B cell (primary cell): ENCODE measurements at regions not wholly inside any gene's neighbourhood (a gene's known extent, or its start where the extent isn't known, plus 50 kb on each side); places are given as distances from the start of the nearest gene placed in this dataset.

Experiments
- ATAC-seq: fragments of 200-7000 bp; cut with Tn5 transposase; one replicate; pipeline ENCODE4 v1.10.0; 2021; ENCODE audit warnings: low read depth, mild to moderate bottlenecking, moderate number of reproducible peaks, moderate library complexity
- CTCF ChIA-PET: fragments of 350-600 bp; sonication (Branson Sonifier 250); formaldehyde crosslinking; loops from one replicate; lab custom pipeline; 2021; ENCODE audit warnings: antibody characterized with exemption, inconsistent platforms; lab: Charles Lee
- POLR2A ChIA-PET: fragments of 350-600 bp; sonication (Branson Sonifier 250); formaldehyde crosslinking; loops from one replicate; lab custom pipeline; 2021; ENCODE audit warnings: antibody characterized with exemption; lab: Charles Lee
- DNase-seq: peaks from one replicate; pipeline ENCODE4 v3.0.0; 2013
- H2AFZ ChIP-seq: 2 replicates; pipeline ENCODE4 v1.6.1; 2012; ENCODE audit warnings: mild to moderate bottlenecking, low read depth, low read length; ENCODE audit not compliant: insufficient read depth, poor library complexity, severe bottlenecking
- H3K27ac ChIP-seq, 2 donors: 1 replicate in 1 of 2; 2 replicates in 1 of 2; pipeline ENCODE4 v1.5.1; 2012 to 2013; ENCODE audit warnings: low read length in 2 of 2, mild to moderate bottlenecking in 2 of 2, moderate library complexity in 1 of 2
- H3K27me3 ChIP-seq, 4 experiments: fragments of 200-600 bp in 1 of 4; sonication (generic) in 1 of 4; replicated peaks in 1 of 4; 1 replicate in 2 of 4; 2 replicates in 2 of 4; pipeline versions ENCODE4 v1.6.1 to v1.7.0; 2013 to 2016; ENCODE audit warnings: low read length in 3 of 4, mild to moderate bottlenecking in 2 of 4, mixed read lengths in 1 of 4, moderate library complexity in 1 of 4; ENCODE audit not compliant: insufficient read depth in 4 of 4, control insufficient read depth in 3 of 4; ENCODE audit errors: control extremely low read depth in 1 of 4
- H3K36me3 ChIP-seq, 2 experiments: replicated peaks in 1 of 2; 1 replicate in 1 of 2; 2 replicates in 1 of 2; pipeline versions ENCODE4 v1.6.1 to v1.7.1; 2013; ENCODE audit warnings: low read length in 1 of 2; ENCODE audit not compliant: insufficient read depth in 2 of 2, control insufficient read depth in 1 of 2; ENCODE audit errors: control extremely low read depth in 1 of 2, extremely low read depth in 1 of 2
- H3K4me1 ChIP-seq, 2 donors: fragments of 200-600 bp in 1 of 2; sonication (generic) in 1 of 2; 1 replicate in 1 of 2; 2 replicates in 1 of 2; pipeline versions ENCODE4 v1.5.1 to v1.6.1; 2013 to 2017; ENCODE audit warnings: low read length in 2 of 2; ENCODE audit not compliant: control insufficient read depth in 2 of 2, insufficient read depth in 2 of 2
- H3K4me2 ChIP-seq: replicated peaks from 2 replicates; pipeline ENCODE3; 2012; ENCODE audit warnings: mild to moderate bottlenecking, low read depth, low read length; ENCODE audit not compliant: poor library complexity, severe bottlenecking
- H3K4me3 ChIP-seq, 5 experiments: fragments of 200-600 bp in 1 of 5; sonication (generic) in 1 of 5; 1 replicate in 3 of 5; 2 replicates in 2 of 5; pipeline versions ENCODE4 v1.5.1 to v1.7.0; 2011 to 2016; ENCODE audit warnings: low read length in 4 of 5, mild to moderate bottlenecking in 4 of 5, low read depth in 2 of 5, control low read depth in 1 of 5, moderate library complexity in 1 of 5; ENCODE audit not compliant: insufficient read depth in 1 of 5; ENCODE audit errors: control extremely low read depth in 1 of 5, extremely low read depth in 1 of 5
- H3K79me2 ChIP-seq: fragments of 200-600 bp; sonication (generic); one replicate; pipeline ENCODE4 v1.6.0; 2016; ENCODE audit warnings: low read length; ENCODE audit not compliant: control insufficient read depth, insufficient read depth
- H3K9ac ChIP-seq: fragments of 200-600 bp; sonication (generic); 2 replicates; pipeline ENCODE4 v1.6.1; 2017; ENCODE audit warnings: mild to moderate bottlenecking, low read length, moderate library complexity
- H3K9me3 ChIP-seq, 3 donors: one replicate each; pipeline versions ENCODE4 v1.6.1 to v1.7.1; 2013; ENCODE audit warnings: low read length in 2 of 3; ENCODE audit not compliant: control insufficient read depth in 2 of 3, insufficient read depth in 1 of 3; ENCODE audit errors: control extremely low read depth in 1 of 3
- H4K20me1 ChIP-seq: 2 replicates; pipeline ENCODE4 v1.6.0; 2012; ENCODE audit warnings: mild to moderate bottlenecking, low read length; ENCODE audit not compliant: insufficient read depth, control insufficient read depth, poor library complexity, severe bottlenecking
- H3K27ac Mint-ChIP-seq: one replicate; pipeline ENCODE4 v1.8.0; 2021; ENCODE audit warnings: mixed read lengths
- H3K27me3 Mint-ChIP-seq: one replicate; pipeline ENCODE4 v1.8.0; 2021; ENCODE audit warnings: mixed read lengths
- H3K4me1 Mint-ChIP-seq: one replicate; pipeline ENCODE4 v1.8.0; 2021; ENCODE audit warnings: mixed read lengths
- H3K4me3 Mint-ChIP-seq: one replicate; pipeline ENCODE4 v1.8.0; 2021; ENCODE audit warnings: mixed read lengths
- H3K9me3 Mint-ChIP-seq: one replicate; pipeline ENCODE4 v1.8.0; 2022; ENCODE audit warnings: mixed read lengths; ENCODE audit not compliant: insufficient read depth
- CTCF ChIP-seq: fragments of 200-600 bp; IDR thresholded peaks from one replicate; pipeline ENCODE4 v1.8.0; 2022; ENCODE audit warnings: antibody characterized with exemption, mild to moderate bottlenecking
- EZH2 ChIP-seq: IDR thresholded peaks from 2 replicates; pipeline ENCODE4 v1.6.1; 2012; ENCODE audit warnings: borderline replicate concordance, low read depth, mild to moderate bottlenecking, moderate library complexity, low read length; ENCODE audit not compliant: insufficient read depth, poor library complexity, severe bottlenecking
- WGBS: methylation state at CpG from one replicate; pipeline ENCODE4 v1.1.5; 2013; ENCODE audit warnings: missing lambda C conversion rate; ENCODE audit not compliant: insufficient coverage; 5-methylcytosine and 5-hydroxymethylcytosine counted together
- intact Hi-C: fragments of 100-400 bp; cut with micrococcal nuclease; formaldehyde crosslinking; loops from one replicate; pipeline ENCODE4 v1.10.0; 2022

- no peak for TF ChIP-seq CTCF
- TF ChIP-seq EZH2, result no peak
- Histone ChIP-seq H3K27ac (no peak overlapping the region), H3K36me3 (no peaks in the 10 kb centered on the region), H4K20me1 (no peaks in the 10 kb centered on the region), H3K4me1 (no peaks in the 10 kb centered on the region), H3K9ac (no peak overlapping the region), H3K27me3 (no peaks in the 10 kb centered on the region), H2AFZ (no peak overlapping the region), H3K79me2 (no peaks in the 10 kb centered on the region), H3K4me3 (no peak overlapping the region), H3K9me3 (no peaks in the 10 kb centered on the region), H3K4me2 (no peak overlapping the region)
- no peaks in the 10 kb centered on the region for H3K27me3 Mint-ChIP-seq
- ChIA-PET POLR2A (no interaction called here), CTCF (no interaction called here)
- DNase-seq, result no peak
- no peaks in the 10 kb centered on the region for H3K4me1 Mint-ChIP-seq
- H3K4me3 Mint-ChIP-seq, result no peak overlapping the region
- intact Hi-C loops, result no loop called here
- WGBS, result no CpG with 5 or more reads among the region's 2 CpGs
- no peak overlapping the region for H3K27ac Mint-ChIP-seq
- ATAC-seq, result no peak
- H3K9me3 Mint-ChIP-seq, result no peaks in the 10 kb centered on the region
Observed at GRCh38 chr3:31016196-31016595, 121.7 kb upstream of the GADL1 start.

- no peaks in the 10 kb centered on the region for H3K36me3 ChIP-seq
- DNase-seq, result no peak
- no peak overlapping the region for H3K9ac ChIP-seq
- no peak for ATAC-seq
- no peak overlapping the region for H3K4me3 Mint-ChIP-seq
- no peak overlapping the region for H3K27ac Mint-ChIP-seq
- H4K20me1 ChIP-seq, result no peaks in the 10 kb centered on the region
- no peaks in the 10 kb centered on the region for H3K4me1 Mint-ChIP-seq
- no peak overlapping the region for H2AFZ ChIP-seq
- no peaks in the 10 kb centered on the region for H3K4me1 ChIP-seq
- ChIA-PET CTCF (no interaction called here), POLR2A (no interaction called here)
- no peak overlapping the region for H3K4me3 ChIP-seq
- peaks cover 2% of the 10 kb centered on the region for H3K9me3 Mint-ChIP-seq
- TF ChIP-seq EZH2, result no peak
- TF ChIP-seq CTCF, result no peak
- H3K27me3 ChIP-seq, result peaks cover 0 to 3% (median 0%) of the 10 kb centered on the region in 4 experiments
- H3K4me2 ChIP-seq, result no peak overlapping the region
- no peak overlapping the region for H3K27ac ChIP-seq
- no peaks in the 10 kb centered on the region for H3K27me3 Mint-ChIP-seq
- intact Hi-C loops, result no loop called here
- H3K79me2 ChIP-seq, result no peaks in the 10 kb centered on the region
- peaks cover 0 to 7% (median under 1%) of the 10 kb centered on the region in 3 donors for H3K9me3 ChIP-seq
Observed at GRCh38 chr3:31022716-31023115, 128.3 kb upstream of the GADL1 start.
